Gastroesophageal sphincter (tissue), 4 donors: ENCODE measurements at regions not wholly inside any gene's neighbourhood (a gene's known extent, or its start where the extent isn't known, plus 50 kb on each side); places are given as distances from the start of the nearest gene placed in this dataset.

Source experiments
- ATAC-seq: fragments of 150-250 bp; one replicate; pipeline ENCODE4 v1.9.1; 2016; ENCODE audit warnings: mild to moderate bottlenecking, moderate library complexity
- H3K27ac ChIP-seq, 4 donors: fragments of 200-600 bp; sonication (generic) in 3 of 4; 1 replicate in 3 of 4; 2 replicates in 1 of 4; pipeline ENCODE4 v1.5.1; 2016 to 2019
- H3K27me3 ChIP-seq: fragments of 200-600 bp; sonication (generic); one replicate; pipeline ENCODE4 v1.5.1; 2019
- H3K36me3 ChIP-seq, 2 donors: fragments of 200-600 bp; sonication (generic); one replicate each; pipeline ENCODE4 v1.5.1; 2019; ENCODE audit warnings: control low read depth in 1 of 2
- H3K4me1 ChIP-seq, 3 donors: fragments of 200-600 bp; sonication (generic); 1 replicate in 2 of 3; 2 replicates in 1 of 3; pipeline ENCODE4 v1.5.1; 2016 to 2019; ENCODE audit warnings: control low read depth in 2 of 3
- H3K4me3 ChIP-seq, 2 donors: fragments of 200-600 bp; sonication (generic); one replicate each; pipeline ENCODE4 v1.5.1; 2019; ENCODE audit warnings: mild to moderate bottlenecking in 1 of 2, moderate library complexity in 1 of 2
- H3K9me3 ChIP-seq, 3 donors: fragments of 200-600 bp; sonication (generic); one replicate each; pipeline ENCODE4 v1.5.1; 2017 to 2019; ENCODE audit warnings: control low read depth in 2 of 3
- CTCF ChIP-seq, 4 experiments: fragments of 200-600 bp in 2 of 4; fragments of 450-650 bp in 2 of 4; sonication (generic) in 1 of 4; IDR thresholded peaks; one replicate each; pipeline ENCODE4 v1.5.1; 2017 to 2019; ENCODE audit warnings: antibody characterized with exemption in 4 of 4, mild to moderate bottlenecking in 2 of 4, moderate library complexity in 2 of 4
- EP300 ChIP-seq: sonication (generic); formaldehyde crosslinking; IDR thresholded peaks from one replicate; pipeline ENCODE4 v1.6.1; 2017; ENCODE audit warnings: antibody characterized with exemption, mild to moderate bottlenecking
- POLR2A ChIP-seq, 2 donors: fragments of 450-650 bp; IDR thresholded peaks; one replicate each; pipeline ENCODE4 v1.6.1; 2017; ENCODE audit warnings: antibody characterized with exemption in 2 of 2, mild to moderate bottlenecking in 2 of 2, moderate library complexity in 1 of 2
- POLR2AphosphoS5 ChIP-seq: sonication (generic); formaldehyde crosslinking; IDR thresholded peaks from one replicate; pipeline ENCODE4 v1.6.1; 2017; ENCODE audit warnings: antibody characterized with exemption
- WGBS, 2 donors: methylation state at CpG; one replicate each; pipeline ENCODE4 v1.1.5; 2018; ENCODE audit warnings: low coverage in 1 of 2; 5-methylcytosine and 5-hydroxymethylcytosine counted together

GRCh38 chr6:14964556-14965270 is 281.2 kb upstream of the JARID2 start:
- 74 to 80% methylated on average over 7 to 9 of the region's 11 CpGs for WGBS, 2 donors
- no peaks in the 10 kb centered on the region for H3K27me3 ChIP-seq
- H3K27ac ChIP-seq, result no peak overlapping the region
- TF ChIP-seq EP300, result no peak
- no peak for TF ChIP-seq POLR2A (IDR thresholded peaks at IDR 0.05)
- TF ChIP-seq CTCF (IDR thresholded peaks at IDR 0.05), result no peak
- TF ChIP-seq POLR2AphosphoS5, result no peak
- peaks cover 0 to 10% (median 0%) of the 10 kb centered on the region in 3 donors for H3K9me3 ChIP-seq
- no peaks in the 10 kb centered on the region for H3K36me3 ChIP-seq
- H3K4me1 ChIP-seq, result no peaks in the 10 kb centered on the region
- no peak for ATAC-seq
- H3K4me3 ChIP-seq, result no peak overlapping the region

- TF ChIP-seq CTCF (IDR thresholded peaks at IDR 0.05) (no peak), POLR2A (IDR thresholded peaks at IDR 0.05) (no peak)
- no peaks in the 10 kb centered on the region for H3K4me1 ChIP-seq
- H3K36me3 ChIP-seq, result no peaks in the 10 kb centered on the region
- WGBS, 2 donors, result 74 to 83% methylated on average over 8 to 10 of the region's 10 CpGs
- no peak for ATAC-seq
- no peak overlapping the region for H3K4me3 ChIP-seq
- no peak overlapping the region for H3K27ac ChIP-seq
- H3K27me3 ChIP-seq, result no peaks in the 10 kb centered on the region
- H3K9me3 ChIP-seq, result peaks cover 0 to 13% (median 0%) of the 10 kb centered on the region in 3 donors
These were observed 280.3 kb upstream of the JARID2 start for GRCh38 chr6:14965424-14966075.

GRCh38 chr6:14966096-14966905 is 279.6 kb upstream of the JARID2 start:
- WGBS, 2 donors, result 74 to 94% methylated on average over 5 to 7 of the region's 8 CpGs
- no peak overlapping the region for H3K27ac ChIP-seq
- peaks cover 0 to 13% (median 0%) of the 10 kb centered on the region in 3 donors for H3K9me3 ChIP-seq
- ATAC-seq, result no peak
- H3K36me3 ChIP-seq, result no peaks in the 10 kb centered on the region
- TF ChIP-seq POLR2AphosphoS5 (no peak), EP300 (no peak), CTCF (IDR thresholded peaks at IDR 0.05) (no peak), POLR2A (IDR thresholded peaks at IDR 0.05) (no peak)
- no peaks in the 10 kb centered on the region for H3K27me3 ChIP-seq
- H3K4me1 ChIP-seq, result no peaks in the 10 kb centered on the region
- H3K4me3 ChIP-seq, result no peak overlapping the region

- H3K27ac ChIP-seq, result no peak overlapping the region
- ATAC-seq, result no peak
- WGBS, 2 donors, result 84 to 96% methylated on average over 3 to 5 of the region's 5 CpGs
- no peak overlapping the region for H3K4me3 ChIP-seq
- H3K36me3 ChIP-seq, result no peaks in the 10 kb centered on the region
- TF ChIP-seq POLR2A (IDR thresholded peaks at IDR 0.05) (no peak), CTCF (IDR thresholded peaks at IDR 0.05) (no peak), POLR2AphosphoS5 (no peak), EP300 (no peak)
- H3K9me3 ChIP-seq, result peaks cover 0 to 13% (median 0%) of the 10 kb centered on the region in 3 donors
- H3K27me3 ChIP-seq, result no peaks in the 10 kb centered on the region
- H3K4me1 ChIP-seq, result no peaks in the 10 kb centered on the region
These were observed 278.8 kb upstream of the JARID2 start for GRCh38 chr6:14966906-14967711.
